Peyer's patch (tissue), 4 donors: ENCODE measurements at regions not wholly inside any gene's neighbourhood (a gene's known extent, or its start where the extent isn't known, plus 50 kb on each side); places are given as distances from the start of the nearest gene placed in this dataset.

Experiments
- CTCF ChIP-seq, 6 experiments: fragments of 450-650 bp in 4 of 6; fragments of 200-600 bp in 2 of 6; sonication (generic) in 1 of 6; IDR thresholded peaks; one replicate each; pipeline ENCODE4 v1.5.1; 2017 to 2019; ENCODE audit warnings: antibody characterized with exemption in 6 of 6, mild to moderate bottlenecking in 3 of 6, moderate library complexity in 1 of 6
- POLR2A ChIP-seq, 2 donors: fragments of 450-650 bp; IDR thresholded peaks; one replicate each; pipeline ENCODE4 v1.5.1; 2017; ENCODE audit warnings: antibody characterized with exemption in 2 of 2, mild to moderate bottlenecking in 2 of 2, moderate library complexity in 2 of 2

- TF ChIP-seq POLR2A (IDR thresholded peaks at IDR 0.05) = no peak
- no peak for TF ChIP-seq CTCF (IDR thresholded peaks at IDR 0.05)
Measured at GRCh38 chr2:106257830-106258229, 63.7 kb upstream of the UXS1 start.
